T-helper 2 cell treated with Interferon-gamma antibody and Interleukin-4, amounts not matched to agents 100 ng/mL and 5 ng/mL, for 36 hours (primary cell): ENCODE measurements at regions not wholly inside any gene's neighbourhood (a gene's known extent, or its start where the extent isn't known, plus 50 kb on each side); places are given as distances from the start of the nearest gene placed in this dataset.

Experiments used
- intact Hi-C: fragments of 100-400 bp; cut with micrococcal nuclease; formaldehyde crosslinking; loops from one replicate; pipeline ENCODE4 v1.15.1; 2023

GRCh38 chr6:163857421-163857820, 442.9 kb downstream of the QKI start:
- intact Hi-C loops = no loop called here

GRCh38 chr6:163850874-163851273, 436.4 kb downstream of the QKI start:
- intact Hi-C loops = no loop called here

DNA sequence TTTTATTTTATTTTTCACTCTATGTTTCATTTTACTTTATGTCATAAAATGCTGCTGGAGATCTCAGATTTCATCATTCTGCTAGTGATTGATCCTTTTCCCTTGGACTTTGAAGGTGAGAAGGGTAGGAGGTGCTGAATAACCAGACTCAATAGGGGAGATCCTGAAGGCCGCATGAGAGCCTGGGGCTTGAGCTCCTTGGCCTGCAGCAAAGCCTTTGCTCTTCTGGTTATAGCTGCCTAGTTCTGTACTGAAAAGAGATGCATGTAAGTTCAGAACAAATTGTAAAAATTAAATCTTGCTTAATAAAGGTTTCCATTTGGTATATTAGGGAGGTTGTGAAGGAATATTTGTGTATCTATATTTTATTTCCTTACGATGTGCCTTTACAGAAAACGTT, 430.2 kb downstream of the QKI start:
- intact Hi-C loops = no loop called here

GRCh38 chr6:163844357-163844756, 429.8 kb downstream of the QKI start:
- intact Hi-C loops = no loop called here

DNA sequence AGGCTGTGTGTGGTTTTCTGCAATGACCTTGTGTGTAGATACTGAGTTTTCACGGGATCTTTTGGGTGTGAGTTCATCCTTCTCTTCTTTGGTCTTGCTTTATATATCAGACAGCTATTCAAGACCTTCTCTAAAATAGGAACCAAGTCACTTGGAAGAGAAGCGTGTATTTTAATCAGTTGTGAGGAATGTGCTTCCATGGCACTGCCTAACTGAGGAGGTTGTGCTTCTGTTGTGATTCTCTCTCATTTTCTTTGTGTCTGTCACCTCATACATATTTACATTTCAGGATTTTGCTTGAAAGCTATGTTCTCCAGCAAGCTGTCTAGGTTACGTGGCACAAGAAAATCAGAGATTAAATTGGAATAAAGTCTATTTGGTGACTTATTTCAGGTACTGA, 428.7 kb downstream of the QKI start:
- intact Hi-C loops = no loop called here

DNA sequence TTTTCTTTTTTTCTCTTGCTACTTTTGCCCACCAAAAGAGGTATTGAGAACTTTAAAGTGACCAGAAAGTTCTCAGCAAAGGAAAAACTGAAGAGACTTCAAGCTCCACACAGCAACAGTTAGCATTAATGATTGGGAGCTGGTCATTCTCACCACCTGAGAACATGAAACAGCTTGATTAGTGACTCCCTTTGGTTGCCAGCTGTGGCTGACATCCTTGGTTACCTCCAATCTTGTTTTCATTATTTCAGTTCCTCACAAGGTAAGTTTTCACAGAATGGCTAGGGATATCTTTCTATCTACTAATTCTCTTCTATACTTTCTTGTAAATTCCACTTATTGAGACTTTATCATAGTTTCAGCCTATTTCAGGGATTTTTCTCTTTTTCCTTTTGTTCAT, 427.9 kb downstream of the QKI start:
- intact Hi-C loops = no loop called here

DNA sequence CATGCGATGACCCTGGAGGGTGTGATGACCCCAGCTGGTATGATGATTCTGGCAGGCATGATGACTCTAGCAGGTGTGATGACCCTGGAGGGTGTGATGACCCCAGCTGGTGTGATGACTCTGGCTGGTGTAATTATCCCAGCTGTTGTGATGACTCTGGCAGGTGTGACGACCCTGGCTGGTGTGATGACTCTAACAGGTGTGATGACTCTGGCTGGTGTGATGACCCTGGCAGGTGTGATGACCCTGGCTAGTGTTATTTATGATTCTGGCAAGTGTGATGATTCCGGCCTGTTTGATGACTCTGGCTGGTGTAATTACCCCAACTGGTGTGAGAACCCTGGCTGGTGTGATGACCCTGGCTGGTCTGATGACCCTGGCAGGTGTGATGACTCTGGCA, 427.2 kb downstream of the QKI start:
- intact Hi-C loops = no loop called here

DNA sequence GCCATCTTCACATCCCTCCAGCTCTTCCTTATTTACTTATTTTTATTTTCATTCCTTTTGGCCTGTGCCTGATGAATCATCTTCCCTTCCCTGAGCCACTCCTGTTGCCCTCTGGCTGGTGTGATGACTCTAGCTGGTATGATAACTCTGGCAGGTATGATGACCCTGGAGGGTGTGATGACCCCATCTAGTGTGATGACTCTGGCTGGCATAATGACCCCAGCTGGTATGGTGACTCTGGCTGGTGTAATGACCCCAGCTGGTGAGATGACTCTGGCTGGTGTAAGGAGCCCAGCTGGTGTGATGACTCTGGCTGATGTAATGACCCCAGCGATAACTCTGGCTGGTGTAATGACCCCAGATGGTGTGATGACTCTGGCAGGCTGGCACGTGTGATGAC, 426.8 kb downstream of the QKI start:
- intact Hi-C loops = no loop called here

GRCh38 chr6:163840880-163841279, 426.4 kb downstream of the QKI start:
- intact Hi-C loops = no loop called here

- intact Hi-C loops = no loop called here
Observed at GRCh38 chr6:163839296-163839695, 424.8 kb downstream of the QKI start.

GRCh38 chr6:163837691-163838431, 423.3 kb downstream of the QKI start:
- intact Hi-C loops = no loop called here

- intact Hi-C loops = no loop called here
Observed at GRCh38 chr6:163836876-163837690, 422.6 kb downstream of the QKI start.

- intact Hi-C loops = no loop called here
Observed at GRCh38 chr6:163835439-163836171, 421.1 kb downstream of the QKI start.

DNA sequence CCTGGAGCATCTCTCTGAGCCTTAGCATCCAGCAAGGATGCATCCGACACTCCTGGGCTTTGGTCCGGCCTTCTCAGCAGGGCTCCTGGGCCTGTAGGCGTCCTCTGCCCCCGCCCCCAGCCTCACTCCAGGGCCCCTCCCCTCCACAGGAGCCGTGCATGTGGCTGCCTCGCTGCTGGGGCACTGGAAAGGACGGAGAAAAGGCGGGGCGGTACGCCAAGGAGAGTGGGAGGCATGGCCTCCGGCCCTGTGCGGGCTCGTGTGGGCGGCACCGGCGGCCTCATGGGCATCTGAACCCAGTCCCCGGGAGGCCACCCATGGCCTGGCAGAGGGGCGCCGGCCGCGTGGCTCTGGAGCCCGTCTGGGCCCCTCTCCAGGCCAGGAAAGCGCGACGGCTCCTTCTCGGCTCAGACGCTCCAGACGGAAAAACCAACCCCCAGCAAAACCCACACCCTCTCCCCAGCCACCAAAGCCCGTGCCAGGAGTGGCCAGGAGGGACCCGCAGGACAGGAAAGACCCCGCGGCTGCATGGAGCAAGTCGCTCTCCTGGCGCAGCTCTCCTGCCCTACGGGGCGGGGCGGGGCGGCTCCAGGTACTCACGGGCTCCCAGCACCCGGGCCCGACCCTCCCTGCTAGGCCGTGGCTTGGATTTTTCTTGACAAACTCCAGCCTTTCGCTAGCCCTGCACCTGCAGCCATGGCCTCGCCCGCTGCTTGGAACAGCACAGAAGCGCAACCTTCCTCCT, 419.9 kb downstream of the QKI start:
- intact Hi-C loops = no loop called here

- intact Hi-C loops = no loop called here
Observed at GRCh38 chr6:163831736-163832135, 417.2 kb downstream of the QKI start.

DNA sequence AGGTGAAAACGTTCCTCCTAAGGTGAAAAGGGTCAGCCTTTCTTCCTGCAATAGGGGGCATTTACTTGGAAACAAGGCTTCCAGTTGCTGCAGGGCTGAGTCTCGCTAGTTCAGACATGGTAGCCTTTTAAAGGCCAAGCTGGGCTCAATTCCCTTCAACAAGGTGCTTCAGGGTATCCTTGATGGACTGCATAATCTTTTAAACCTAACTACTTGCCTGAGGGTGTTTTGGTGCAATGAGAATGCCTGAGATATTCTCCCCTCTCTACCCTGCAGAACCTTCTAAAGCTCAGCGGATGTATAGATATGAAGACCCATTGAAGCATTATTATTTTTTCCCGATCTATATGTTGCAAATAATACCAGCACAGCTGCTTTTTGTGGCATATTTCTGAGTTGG, 416.1 kb downstream of the QKI start:
- intact Hi-C loops = no loop called here

DNA sequence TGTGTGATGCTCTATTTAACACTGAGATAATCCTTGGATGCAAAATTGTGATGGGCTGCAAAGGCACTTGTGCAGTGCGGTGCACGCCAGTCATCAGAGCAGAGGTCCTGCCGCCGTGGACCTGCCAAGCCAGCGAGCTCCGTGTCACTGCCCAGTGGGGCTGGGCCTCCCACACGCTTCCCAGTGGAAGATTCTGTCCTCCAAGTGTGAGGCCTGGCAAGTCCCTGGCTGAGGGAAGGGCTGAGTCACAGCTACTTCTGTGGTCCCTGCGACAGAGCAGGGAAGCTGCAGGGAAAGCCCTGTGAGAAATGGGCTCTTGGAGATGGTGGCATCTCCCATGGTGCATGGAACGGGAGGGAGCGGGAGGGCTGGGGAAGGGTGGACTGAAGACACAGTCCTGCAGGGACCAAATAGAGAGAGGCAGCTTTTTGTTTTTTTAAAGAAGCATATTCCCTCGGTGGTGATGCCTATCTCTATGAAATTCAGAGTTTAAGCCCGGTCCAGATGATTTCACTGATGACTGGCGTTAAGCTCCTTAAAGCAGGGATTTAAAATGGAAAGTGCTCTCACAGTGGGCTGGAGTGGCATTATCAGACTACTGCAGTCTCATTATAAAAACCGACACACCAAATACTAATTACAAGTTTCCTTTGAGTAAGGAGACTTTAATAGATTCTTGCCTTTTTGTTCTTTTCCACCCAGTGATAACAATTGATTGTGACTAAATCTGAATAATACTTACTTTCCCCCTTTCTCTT, 413.7 kb downstream of the QKI start:
- intact Hi-C loops = no loop called here

DNA sequence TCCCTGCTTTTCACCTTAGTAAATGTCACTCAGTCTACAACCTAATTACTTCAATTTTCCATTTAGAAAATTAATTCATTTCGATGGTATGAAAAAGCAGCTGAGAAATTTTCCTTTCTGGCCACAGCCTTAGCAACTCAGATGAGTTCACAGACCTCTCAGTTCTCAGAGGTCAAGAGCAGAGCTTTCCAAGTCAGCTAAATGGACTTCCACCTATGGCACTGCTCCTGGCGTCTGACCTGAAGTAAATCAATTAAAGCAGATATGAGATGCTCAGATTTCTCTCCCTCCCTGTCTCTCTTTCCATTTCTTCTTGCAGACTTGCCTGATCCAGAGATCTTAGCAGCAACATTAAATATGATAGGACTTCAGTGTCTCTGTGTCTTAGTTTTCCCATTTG, 412.6 kb downstream of the QKI start:
- intact Hi-C loops = no loop called here

DNA sequence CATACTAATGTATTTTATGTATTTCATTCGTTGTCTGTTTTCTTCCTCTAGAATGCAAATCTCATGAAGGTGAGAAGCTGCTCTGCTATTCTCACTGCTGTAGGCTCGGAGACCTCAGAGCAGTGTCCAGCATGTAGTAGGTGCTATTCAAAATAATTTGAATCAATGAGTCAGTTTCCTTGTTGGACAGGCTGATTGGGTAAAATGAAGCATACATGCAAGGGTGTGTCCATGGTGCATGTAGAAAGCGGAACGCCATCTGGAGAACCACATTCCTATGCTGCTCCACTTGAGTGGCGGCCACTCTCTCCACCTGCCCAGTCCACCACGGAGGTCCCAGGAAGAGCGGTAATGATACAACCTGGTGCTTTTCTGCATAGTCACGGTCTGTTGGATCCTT, 412.1 kb downstream of the QKI start:
- intact Hi-C loops = no loop called here

DNA sequence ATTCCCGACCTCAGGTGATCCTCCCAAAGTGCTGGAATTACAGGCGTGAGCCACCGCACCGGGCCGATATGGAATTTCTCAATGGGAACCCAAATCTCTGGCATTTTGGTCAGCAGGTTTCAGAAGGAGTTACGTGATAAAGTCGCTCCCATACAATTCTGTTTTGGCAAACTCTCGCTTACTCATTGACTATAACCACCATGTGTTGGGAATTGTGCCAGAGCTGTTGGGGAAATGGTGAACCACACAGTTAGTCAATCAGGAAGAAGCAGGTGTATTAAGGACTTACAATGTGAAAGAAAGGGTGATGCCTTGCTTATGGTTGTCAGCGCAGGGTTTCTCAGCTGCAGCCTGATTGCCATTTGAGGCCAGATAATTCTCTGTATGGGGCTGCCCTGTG, 410.5 kb downstream of the QKI start:
- intact Hi-C loops = no loop called here

DNA sequence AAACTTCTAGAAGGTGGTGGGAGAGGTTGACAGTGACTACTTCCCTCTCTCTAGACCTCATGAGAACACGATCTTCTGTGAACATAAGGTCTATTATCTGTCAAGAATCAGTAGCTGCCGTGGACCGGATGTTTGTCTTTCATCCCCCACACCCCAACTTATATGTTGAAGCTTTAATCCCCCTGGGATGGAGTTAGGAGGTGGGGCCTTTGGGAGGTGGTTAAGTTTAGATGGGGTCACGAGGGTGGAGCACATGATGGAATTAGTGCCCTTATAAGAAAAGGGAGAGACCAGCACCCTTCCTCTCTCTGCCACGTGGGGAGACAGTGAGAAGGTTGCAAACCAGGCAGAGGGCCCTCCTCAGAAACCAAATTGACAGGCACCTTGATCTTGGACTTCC, 409.1 kb downstream of the QKI start:
- intact Hi-C loops = no loop called here
